ENCODE measurements at regions not wholly inside any gene's neighbourhood (a gene's known extent, or its start where the extent isn't known, plus 50 kb on each side); places are given as distances from the start of the nearest gene placed in this dataset.

DNA sequence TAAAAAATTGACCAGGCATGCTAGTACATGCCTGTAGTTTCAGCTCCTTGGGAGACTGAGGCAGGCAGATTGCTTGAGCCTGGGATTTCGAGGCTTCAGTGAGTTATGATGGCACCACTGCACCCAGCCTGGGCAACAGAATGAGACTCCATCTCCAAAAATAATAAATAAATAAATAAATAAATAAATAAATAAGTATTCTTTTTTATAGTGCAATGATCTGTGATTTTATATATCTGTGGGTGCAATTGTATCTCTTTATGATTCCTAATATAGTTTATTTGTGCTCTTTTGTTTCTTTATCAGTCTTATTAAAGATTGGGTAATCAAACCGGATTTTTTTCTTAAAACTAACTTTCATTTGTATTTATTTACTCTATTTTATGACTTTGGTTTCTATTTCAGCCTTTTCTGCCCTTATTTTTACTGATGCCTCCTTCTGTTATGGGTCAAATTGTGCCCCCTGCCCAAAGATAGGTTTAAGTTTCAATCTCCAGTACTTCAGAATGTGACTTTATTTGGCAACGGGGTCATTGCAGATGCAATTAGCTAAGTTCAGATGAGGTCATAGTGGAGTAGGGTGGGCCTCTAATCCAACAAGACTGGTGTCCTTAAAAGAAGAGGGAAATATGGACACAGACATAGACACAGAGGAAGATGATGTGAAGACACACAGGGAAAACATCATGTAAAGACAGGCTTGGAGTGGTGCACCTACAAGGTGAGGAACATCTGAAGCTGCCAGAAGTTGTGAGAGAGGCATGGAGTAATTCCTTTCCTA, 74.9 kb upstream of the CDC42BPA start:
- DNase-seq (ENCODE audit: low read depth): no peak
- in situ Hi-C loops (cut with HindIII; ENCODE audit: low pct_unique_long_range_greater_than_20kb, low sequenced_read_pairs): no loop called here

DNA sequence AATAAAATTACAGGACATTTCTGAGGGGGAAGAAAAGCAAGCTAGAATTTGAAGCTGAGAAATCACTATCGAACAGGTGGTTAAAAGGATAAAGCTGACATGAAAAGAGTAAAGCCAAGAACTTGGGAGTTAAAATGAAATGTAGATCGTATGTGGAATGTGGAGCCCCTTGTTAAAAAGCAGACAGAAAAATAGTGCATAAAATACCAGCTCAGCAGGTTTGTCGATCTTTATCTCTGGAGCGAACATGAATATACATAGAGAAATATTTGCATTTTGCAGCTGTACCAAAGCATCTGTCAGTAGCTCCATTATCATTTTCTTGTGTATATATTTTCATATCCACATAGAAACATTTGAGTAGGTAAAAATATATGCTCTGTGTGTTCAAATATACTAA, 73.6 kb upstream of the CDC42BPA start:
- no peak for DNase-seq (ENCODE audit: low read depth)
- in situ Hi-C loops (cut with HindIII; ENCODE audit: low pct_unique_long_range_greater_than_20kb, low sequenced_read_pairs): no loop called here

DNA sequence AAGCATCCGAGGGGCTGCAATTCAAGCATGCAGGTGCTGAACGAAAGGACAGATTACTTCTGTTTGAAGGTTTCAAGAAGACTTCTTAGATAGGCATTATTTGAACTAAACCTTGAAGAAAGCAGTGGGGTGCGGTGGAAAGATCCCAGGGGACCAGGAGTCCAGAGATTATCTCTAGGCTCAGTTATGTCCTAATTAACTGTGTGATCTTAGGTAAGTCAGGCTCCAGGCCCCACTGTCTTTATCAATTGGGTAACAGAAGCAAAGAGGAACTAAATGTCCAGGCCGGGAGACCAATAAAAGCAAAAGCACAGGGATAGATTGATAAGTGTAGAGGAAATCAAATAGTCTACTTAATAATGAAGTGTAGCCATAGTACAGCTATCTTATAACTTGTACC, 72.9 kb upstream of the CDC42BPA start:
- in situ Hi-C loops (cut with HindIII; ENCODE audit: low pct_unique_long_range_greater_than_20kb, low sequenced_read_pairs): no loop called here
- no peak for DNase-seq (ENCODE audit: low read depth)

DNA sequence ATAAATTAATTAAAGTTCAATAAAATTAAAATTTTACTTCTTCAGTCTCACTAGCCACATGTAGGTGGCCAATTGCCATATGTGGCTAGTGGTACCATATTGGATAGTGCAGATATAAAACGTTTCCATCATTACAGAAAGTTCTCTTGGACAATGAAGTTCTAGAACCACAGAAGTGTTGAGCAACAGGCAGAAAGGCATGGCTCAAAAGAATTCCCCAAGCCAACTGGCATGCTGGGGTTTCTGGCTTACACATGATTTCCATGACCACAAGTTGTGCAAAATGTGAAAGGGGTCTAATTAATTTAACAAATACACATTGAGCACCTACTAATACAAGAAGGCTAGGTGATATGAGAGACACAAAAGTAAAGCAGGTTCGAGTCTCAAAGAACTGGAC, 72.2 kb upstream of the CDC42BPA start:
- DNase-seq (ENCODE audit: low read depth): no peak
- in situ Hi-C loops (cut with HindIII; ENCODE audit: low pct_unique_long_range_greater_than_20kb, low sequenced_read_pairs): no loop called here

DNA sequence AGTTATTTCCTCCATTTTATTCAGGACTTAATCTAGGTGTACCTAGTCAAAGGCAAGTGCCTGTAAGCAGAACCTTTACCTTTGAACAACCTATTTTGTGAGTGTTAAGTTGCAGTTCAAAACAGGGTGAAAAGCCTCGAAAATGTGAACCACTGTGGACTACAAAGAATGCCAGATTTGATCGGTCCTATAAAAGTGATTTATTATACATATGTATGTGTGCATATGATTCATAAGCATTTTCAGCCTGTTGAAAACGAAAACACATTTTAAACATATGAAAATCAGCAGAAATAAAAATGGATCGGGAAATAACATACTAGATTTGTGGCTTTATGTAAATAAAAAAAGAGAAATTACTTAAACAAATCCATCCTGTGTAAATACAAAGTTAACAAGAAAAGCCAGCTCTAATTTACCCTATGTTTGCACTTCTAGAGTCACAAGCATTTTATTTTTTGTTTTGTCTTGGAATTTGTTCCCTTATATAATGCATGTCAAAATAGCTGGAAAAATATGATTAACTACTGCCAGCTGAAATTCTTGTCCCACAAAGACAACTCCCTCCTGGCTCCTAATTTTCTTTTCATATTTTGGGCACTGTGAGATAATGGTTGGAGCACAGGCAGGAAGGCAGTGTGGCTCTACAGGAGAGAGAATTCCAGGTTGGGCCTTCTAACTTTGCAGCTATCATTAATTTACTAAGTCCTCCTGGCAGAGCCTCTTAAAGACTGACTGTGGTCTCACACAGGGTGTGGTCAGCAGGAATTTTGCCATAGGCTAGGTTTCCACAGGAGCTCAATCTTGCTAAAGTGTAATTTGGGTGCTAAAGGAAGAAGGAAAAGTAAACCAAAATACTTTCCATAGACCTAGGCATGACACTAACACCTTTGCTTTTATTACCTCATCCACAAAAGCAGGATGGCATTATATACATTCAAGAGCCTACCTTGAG, 70.2 kb upstream of the CDC42BPA start:
- in situ Hi-C loops (cut with HindIII; ENCODE audit: low pct_unique_long_range_greater_than_20kb, low sequenced_read_pairs): no loop called here

DNA sequence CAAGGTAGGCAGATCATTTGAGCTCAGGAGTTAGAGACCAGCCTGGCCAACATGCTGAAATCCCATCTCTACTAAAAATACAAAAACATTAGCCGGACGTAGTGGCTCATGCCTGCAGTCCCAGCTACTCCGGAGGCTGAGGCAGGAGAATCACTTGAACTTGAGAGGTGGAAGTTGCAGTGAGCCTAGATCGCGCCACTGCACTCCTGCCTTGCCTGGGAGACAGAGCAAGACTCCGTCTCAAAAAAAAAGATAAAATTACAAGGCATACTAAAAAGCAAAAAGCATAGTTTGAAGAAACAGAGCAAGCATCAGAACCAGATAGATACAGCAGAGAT, 61.2 kb upstream of the CDC42BPA start:
- in situ Hi-C loops (cut with HindIII; ENCODE audit: low pct_unique_long_range_greater_than_20kb, low sequenced_read_pairs): no loop called here
- DNase-seq (ENCODE audit: low read depth): no peak

More for the DNA sequence above, 70.2 kb upstream of the CDC42BPA start:
- DNase-seq (ENCODE audit: low read depth): no peak

DNA sequence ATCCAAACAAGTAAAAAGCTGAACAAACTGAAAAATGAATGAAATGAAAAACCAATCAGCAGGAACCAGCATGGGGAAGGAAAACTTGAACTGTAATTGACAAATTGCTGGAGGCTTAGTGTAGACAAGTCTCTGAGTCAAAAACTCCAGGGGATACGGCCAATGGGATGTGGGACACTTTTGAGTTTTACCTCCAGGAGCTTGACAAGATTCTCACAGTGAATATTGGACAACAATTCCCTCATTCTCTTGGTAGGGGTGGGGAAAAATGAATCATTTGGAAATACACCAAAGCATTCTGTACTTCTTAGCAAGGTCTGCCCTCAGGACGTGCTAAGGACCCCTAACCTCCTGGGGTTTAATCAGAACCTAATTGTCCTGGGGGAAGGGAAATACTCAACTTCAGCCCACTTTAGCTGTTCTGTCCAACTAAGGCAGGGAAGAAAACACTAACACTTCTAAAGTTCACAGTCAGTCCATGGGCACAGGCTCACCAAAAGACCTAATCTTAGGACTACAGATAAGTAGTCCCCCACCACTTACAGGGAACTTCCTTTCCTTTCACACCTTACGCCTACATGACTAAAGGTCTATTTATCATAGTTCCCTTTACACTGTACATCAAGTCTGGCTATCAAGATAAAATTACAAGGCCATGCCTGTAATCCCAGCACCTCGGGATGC, 60.7 kb upstream of the CDC42BPA start:
- in situ Hi-C loops (cut with HindIII; ENCODE audit: low pct_unique_long_range_greater_than_20kb, low sequenced_read_pairs): no loop called here
- DNase-seq (ENCODE audit: low read depth): no peak

DNA sequence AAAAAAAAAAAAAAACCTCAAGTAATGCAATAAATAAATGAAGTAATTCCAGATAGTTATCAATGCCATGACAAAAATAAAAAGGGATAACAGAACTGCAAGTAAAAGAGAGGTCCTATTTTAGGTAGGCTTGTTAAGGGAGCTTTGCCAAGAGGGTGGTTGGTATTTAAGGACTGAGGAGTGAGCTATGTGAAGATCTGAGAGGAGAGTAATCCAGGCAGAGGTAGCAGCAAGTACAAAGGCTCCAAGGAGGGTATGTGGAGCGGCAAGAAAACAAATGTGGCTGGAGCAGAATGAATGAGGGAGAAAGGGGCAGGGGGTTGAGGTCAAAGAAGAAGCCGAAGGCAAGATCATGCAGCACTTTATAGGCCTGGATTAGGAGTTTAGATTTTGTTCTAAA, 59.9 kb upstream of the CDC42BPA start:
- in situ Hi-C loops (cut with HindIII; ENCODE audit: low pct_unique_long_range_greater_than_20kb, low sequenced_read_pairs): no loop called here

DNA sequence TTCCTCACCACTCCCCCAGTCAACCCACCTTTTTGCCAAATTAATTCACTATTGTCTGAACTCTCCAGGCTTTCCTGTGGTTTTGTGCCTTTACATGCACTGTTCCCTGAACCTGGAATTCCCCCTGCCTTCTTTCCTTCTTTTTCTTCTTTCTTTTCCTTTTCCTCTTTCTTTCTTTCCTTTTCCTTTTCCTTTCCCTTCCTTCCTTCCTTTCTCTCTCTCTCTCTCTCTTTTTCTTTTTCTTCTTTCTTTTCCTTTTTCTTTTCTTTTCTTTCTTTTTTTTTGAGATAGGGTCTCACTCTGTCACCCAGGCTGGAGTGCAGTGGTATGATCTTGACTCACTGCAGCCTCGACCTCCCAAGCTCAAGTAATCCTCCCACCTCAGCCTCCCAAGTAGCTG, 56.6 kb upstream of the CDC42BPA start:
- in situ Hi-C loops (cut with HindIII; ENCODE audit: low pct_unique_long_range_greater_than_20kb, low sequenced_read_pairs): no loop called here
- no peak for DNase-seq (ENCODE audit: low read depth)

More for the DNA sequence above, 59.9 kb upstream of the CDC42BPA start:
- DNase-seq (ENCODE audit: low read depth): no peak

DNA sequence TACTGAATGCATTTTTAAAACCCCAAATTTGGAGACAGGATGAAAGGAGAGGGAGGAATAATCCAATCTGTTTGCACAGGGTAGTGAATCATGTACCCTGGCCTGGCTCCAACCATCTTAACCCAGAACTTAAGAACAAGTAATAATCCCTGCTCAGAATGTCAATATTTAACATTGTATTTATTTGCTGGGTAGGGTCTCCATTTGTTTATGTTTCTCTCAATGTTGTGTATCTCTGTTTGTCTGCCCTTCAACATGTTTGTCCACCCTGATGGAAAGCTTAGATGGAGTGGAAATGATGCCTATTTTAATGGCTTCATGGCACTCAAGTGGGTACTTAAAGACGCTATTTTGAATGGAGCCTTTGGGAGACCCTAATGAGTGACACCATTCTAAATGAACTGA, 54.4 kb upstream of the CDC42BPA start:
- in situ Hi-C loops (cut with HindIII; ENCODE audit: low pct_unique_long_range_greater_than_20kb, low sequenced_read_pairs): no loop called here
- DNase-seq (ENCODE audit: low read depth): no peak

DNA sequence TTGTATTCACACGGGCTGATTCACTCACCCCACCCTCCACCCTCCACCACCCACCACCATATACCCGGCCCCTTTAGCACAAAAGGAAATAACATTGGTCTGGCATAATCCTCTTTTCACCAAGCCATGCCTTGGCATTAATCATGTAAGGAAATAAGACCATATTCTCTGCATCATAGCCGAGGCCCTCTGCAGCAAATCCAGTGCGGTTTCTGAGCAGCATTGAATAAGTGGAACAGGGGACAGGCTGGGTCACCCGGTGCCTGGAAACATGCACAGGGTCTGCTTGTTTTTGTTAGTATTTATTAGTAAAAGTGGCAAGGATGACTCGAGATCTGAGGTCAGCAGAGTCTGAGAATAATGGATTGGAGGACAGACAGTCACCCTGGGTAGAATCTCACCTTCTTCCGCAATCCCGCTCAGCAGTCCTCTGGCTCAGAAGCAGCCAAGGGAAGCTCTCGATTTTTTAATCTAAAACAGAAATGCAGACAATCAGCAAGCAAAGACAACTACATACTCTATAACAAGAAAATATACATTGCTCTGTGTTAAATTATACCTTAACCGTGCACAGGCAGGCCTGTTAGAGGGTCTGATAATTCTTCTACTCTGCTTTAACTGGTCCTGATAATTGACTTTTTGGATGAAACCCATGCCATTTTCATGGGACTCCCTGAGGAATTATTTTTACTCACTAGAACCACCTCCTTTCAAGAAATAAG, 52.4 kb upstream of the CDC42BPA start:
- in situ Hi-C loops (cut with HindIII; ENCODE audit: low pct_unique_long_range_greater_than_20kb, low sequenced_read_pairs): no loop called here
- no peak for DNase-seq (ENCODE audit: low read depth)

DNA sequence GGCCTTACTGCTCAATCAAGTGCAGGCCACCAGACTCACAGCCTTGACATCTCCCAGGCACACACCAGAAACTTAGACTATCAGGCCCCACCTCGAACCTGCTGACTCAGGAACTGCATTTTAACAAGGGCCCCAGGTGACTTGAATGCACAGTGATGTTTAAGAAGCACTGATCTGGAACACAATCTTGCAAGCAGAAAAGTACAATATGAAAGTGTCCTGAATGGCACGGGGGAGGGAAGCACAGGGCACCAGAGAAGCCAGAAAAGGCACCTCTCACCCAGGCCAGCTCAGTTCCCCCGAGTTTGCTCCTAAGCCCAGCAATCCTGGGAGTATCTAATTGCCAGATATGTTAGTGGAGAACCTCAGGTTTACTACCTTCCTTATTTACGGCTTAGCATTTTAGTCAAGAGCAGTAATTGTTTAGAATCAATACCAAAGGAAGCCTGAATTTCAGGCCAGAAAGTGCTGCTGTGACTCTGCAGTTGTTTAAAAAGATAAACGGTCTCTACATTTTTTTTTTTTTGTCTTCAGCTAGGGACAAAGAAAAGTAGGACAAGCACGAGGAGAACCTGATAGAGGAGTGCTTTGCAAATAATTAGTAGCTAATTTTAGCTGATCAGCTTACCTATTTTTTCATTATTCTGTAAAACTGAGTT, 50.9 kb upstream of the CDC42BPA start:
- in situ Hi-C loops (cut with HindIII; ENCODE audit: low pct_unique_long_range_greater_than_20kb, low sequenced_read_pairs): no loop called here
- peak; percentile 37 for DNase-seq (ENCODE audit: low read depth)
